ENCODE measurements at regions not wholly inside any gene's neighbourhood (a gene's known extent, or its start where the extent isn't known, plus 50 kb on each side); places are given as distances from the start of the nearest gene placed in this dataset.
"Not testable (repeated sequence)": the region's sequence is repeated elsewhere in the genome, so short reads cannot be mapped to it uniquely, and the experiment has no call there.

GRCh38 chr3:162586591-162586990 lies 1090.0 kb downstream of the OTOL1 start:
- DNase-seq, result no peak

- DNase-seq, result no peak
These were observed 1100.6 kb downstream of the OTOL1 start for GRCh38 chr3:162597226-162597625.

GRCh38 chr3:162598500-162598899 lies 1101.9 kb downstream of the OTOL1 start:
- not testable (repeated sequence) for DNase-seq

GRCh38 chr3:162599742-162600141 lies 1103.1 kb downstream of the OTOL1 start:
- DNase-seq, result not testable (repeated sequence)

GRCh38 chr3:162601101-162601670 lies 1104.6 kb downstream of the OTOL1 start:
- no peak for DNase-seq

GRCh38 chr3:162602619-162603018 lies 1106.0 kb downstream of the OTOL1 start:
- no peak for DNase-seq

GRCh38 chr3:162605651-162606204 lies 1109.1 kb downstream of the OTOL1 start:
- no peak for DNase-seq

- DNase-seq, result no peak
These were observed 1113.7 kb downstream of the OTOL1 start for GRCh38 chr3:162610261-162610660.

GRCh38 chr3:162612991-162613390 lies 1116.4 kb downstream of the OTOL1 start:
- no peak for DNase-seq

- DNase-seq, result no peak
These were observed 1129.6 kb downstream of the OTOL1 start for GRCh38 chr3:162626172-162626571.

GRCh38 chr3:162628531-162628930 lies 1131.9 kb downstream of the OTOL1 start:
- DNase-seq, result no peak

- no peak for DNase-seq
These were observed 1132.8 kb downstream of the OTOL1 start for GRCh38 chr3:162629372-162629771.

- no peak for DNase-seq
These were observed 1136.1 kb downstream of the OTOL1 start for GRCh38 chr3:162632672-162633071.

- DNase-seq, result not testable (repeated sequence)
These were observed 1143.6 kb downstream of the OTOL1 start for GRCh38 chr3:162640208-162640607.

- no peak for DNase-seq
These were observed 1144.7 kb downstream of the OTOL1 start for GRCh38 chr3:162641317-162641716.

GRCh38 chr3:162641907-162642306 lies 1145.3 kb downstream of the OTOL1 start:
- DNase-seq, result no peak

GRCh38 chr3:162643245-162643644 lies 1146.6 kb downstream of the OTOL1 start:
- DNase-seq, result no peak

GRCh38 chr3:162647321-162647720 lies 1150.7 kb downstream of the OTOL1 start:
- no peak for DNase-seq

GRCh38 chr3:162658003-162658402 lies 1161.4 kb downstream of the OTOL1 start:
- no peak for DNase-seq

GRCh38 chr3:162665684-162666391 lies 1169.2 kb downstream of the OTOL1 start:
- DNase-seq, result no peak

GRCh38 chr3:162666835-162667234 lies 1170.2 kb downstream of the OTOL1 start:
- no peak for DNase-seq

- DNase-seq, result no peak
These were observed 1173.6 kb downstream of the OTOL1 start for GRCh38 chr3:162670181-162670580.

GRCh38 chr3:162677475-162677874 lies 1180.9 kb downstream of the OTOL1 start:
- DNase-seq, result no peak

GRCh38 chr3:162678941-162679340 lies 1182.3 kb downstream of the OTOL1 start:
- DNase-seq, result no peak

GRCh38 chr3:162684260-162684659 lies 1187.7 kb downstream of the OTOL1 start:
- no peak for DNase-seq

All from activated T-cell treated with anti-CD3 and anti-CD28 coated beads, Interleukin-2, amount 50 U/mL, for 48 hours (primary cell).